Testis (tissue), 2 donors: ENCODE measurements at regions not wholly inside any gene's neighbourhood (a gene's known extent, or its start where the extent isn't known, plus 50 kb on each side); places are given as distances from the start of the nearest gene placed in this dataset.

Source experiments
- CTCF ChIP-seq, 3 experiments: fragments of 450-650 bp in 2 of 3; fragments of 200-600 bp in 1 of 3; sonication (generic) in 1 of 3; IDR thresholded peaks; one replicate each; pipeline ENCODE4 v1.5.1; 2016 to 2019; ENCODE audit warnings: antibody characterized with exemption in 3 of 3, mild to moderate bottlenecking in 2 of 3, moderate library complexity in 1 of 3
- POLR2A ChIP-seq: fragments of 450-650 bp; IDR thresholded peaks from one replicate; pipeline ENCODE4 v1.6.1; 2017; ENCODE audit warnings: antibody characterized with exemption, mild to moderate bottlenecking, moderate library complexity

- TF ChIP-seq CTCF (IDR thresholded peaks at IDR 0.05), result no peak
- no peak for TF ChIP-seq POLR2A
Measured at GRCh38 chr12:59030415-59030814, 110.1 kb upstream of the LRIG3 start.
